ENCODE measurements at regions not wholly inside any gene's neighbourhood (a gene's known extent, or its start where the extent isn't known, plus 50 kb on each side); places are given as distances from the start of the nearest gene placed in this dataset.
"Not testable (repeated sequence)": the region's sequence is repeated elsewhere in the genome, so short reads cannot be mapped to it uniquely, and the experiment has no call there.

DNA sequence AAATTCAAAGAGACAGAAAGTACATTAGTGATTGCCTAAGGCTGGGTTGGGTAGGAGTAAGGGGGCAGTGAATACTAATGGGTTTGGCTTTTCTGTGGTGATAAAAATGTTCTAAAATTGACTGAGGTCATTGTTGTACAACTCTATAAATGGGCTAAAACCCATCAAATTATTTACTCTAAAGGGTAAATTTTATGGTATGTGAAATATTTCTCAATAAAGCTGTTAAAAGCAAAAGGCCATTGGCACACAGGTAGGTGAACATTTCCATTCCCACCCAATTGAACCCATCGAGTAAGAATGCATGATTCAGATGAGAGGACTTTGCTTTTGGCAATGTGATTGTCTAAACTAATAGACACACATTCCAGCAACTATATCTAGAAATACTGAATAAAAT, 579.4 kb downstream of the GATA3 start:
- no peak for DNase-seq

- DNase-seq = no peak
These were observed 581.9 kb downstream of the GATA3 start for GRCh38 chr10:8636371-8636770.

DNA sequence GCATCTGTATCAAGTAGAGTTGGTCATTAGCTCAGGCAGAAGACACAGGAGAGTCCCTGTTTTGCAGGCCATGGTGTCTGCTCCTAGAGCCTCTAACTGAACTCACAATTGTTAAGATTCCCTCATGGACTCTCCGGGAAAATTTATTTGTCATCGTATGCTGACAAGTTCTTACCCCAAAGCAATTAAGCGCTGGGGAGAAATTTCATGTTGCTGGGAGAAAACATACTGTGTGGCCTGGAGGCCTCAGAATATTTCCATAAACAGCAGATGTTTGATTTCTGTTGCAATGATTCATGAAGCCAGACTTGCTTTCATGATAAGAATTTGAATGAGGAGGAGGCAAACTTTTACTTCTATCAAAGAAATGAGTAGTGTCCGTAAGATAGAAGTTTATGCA, 583.2 kb downstream of the GATA3 start:
- DNase-seq = no peak

- no peak for DNase-seq
These were observed 583.7 kb downstream of the GATA3 start for GRCh38 chr10:8638088-8638672.

- no peak for DNase-seq
These were observed 585.1 kb downstream of the GATA3 start for GRCh38 chr10:8639486-8640185.

- DNase-seq = no peak
These were observed 585.8 kb downstream of the GATA3 start for GRCh38 chr10:8640301-8640700.

GRCh38 chr10:8640878-8641277, 586.4 kb downstream of the GATA3 start:
- no peak for DNase-seq

- DNase-seq = no peak
These were observed 601.8 kb downstream of the GATA3 start for GRCh38 chr10:8656261-8656660.

- DNase-seq = no peak
These were observed 605.5 kb downstream of the GATA3 start for GRCh38 chr10:8659982-8660381.

DNA sequence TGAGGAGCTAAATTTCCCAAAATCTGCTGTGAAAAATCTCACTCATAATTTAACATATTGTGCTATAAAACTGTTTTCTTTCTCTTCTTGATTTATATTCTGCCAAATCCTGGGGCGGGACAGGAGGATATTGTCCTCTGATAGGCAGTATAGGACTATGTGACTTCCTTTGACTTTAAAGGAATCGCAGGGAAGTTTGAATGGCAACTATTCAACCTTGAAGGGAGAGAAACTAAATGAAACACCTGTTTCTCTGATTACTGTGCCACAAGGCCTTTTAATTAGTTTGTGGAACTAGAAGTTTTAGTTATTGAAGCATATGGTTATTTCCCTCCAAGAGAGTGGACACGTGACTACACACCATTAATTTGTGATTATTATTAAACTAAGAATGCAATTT, 607.4 kb downstream of the GATA3 start:
- no peak for DNase-seq

GRCh38 chr10:8663131-8663530, 608.6 kb downstream of the GATA3 start:
- DNase-seq = no peak

DNA sequence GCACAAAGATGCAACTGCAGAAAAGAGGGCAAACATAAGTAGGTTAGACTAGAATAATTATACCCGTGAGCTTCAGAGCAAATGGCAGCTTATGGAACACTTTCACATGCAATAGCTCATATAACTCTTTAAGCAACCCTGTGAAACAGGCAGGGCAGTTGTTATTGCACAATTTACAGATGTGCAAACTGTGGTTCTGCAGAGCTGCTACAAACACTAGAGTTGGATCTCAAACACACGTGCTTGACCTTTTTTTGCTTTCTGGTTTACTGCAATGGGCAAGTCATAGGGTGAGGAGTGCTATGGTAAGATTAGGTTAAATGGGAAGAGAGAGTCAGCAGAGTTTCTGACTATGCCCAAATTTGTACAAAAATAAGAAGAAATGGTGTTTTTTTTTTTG, 610.8 kb downstream of the GATA3 start:
- DNase-seq = no peak

DNA sequence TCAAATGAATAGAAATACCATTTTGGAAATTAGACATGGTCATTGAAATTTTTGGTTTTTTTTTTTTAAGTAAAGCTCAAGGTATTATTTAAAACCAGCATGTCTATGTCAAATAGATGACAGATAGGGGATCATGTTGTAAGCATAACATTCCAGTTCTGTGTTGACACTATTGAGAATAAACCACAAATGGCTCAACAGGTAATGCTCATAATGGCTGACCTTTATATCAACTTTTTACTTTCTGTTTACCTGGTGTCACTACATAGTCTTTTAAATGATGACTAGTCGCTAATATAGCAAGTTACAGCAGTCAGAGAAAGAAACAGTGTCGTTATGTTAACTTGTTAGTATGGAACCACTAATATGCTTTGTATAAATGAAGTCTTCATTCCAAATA, 616.0 kb downstream of the GATA3 start:
- DNase-seq = no peak

- no peak for DNase-seq
These were observed 619.7 kb downstream of the GATA3 start for GRCh38 chr10:8674230-8674629.

DNA sequence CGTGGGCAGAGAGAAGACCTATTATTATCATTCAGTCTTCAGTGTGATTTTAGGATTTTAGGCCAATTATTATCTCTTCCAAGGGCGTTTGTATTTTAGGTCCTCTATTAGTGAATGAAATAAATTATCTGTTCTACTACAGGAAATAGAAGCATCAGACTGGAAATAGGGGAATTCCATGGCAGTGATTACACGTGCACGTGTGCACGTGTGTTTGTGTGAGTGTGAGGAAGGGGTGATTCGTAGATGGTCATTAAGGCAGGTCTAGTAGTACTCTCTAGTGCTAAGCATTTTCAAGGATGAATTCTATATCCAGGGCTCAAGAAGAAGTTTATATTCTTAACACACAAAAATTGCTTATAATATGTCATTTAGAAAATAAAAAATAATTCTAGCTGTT, 623.2 kb downstream of the GATA3 start:
- no peak for DNase-seq

- not testable (repeated sequence) for DNase-seq
These were observed 630.4 kb downstream of the GATA3 start for GRCh38 chr10:8684916-8685315.

- DNase-seq = no peak
These were observed 634.4 kb downstream of the GATA3 start for GRCh38 chr10:8688881-8689280.

DNA sequence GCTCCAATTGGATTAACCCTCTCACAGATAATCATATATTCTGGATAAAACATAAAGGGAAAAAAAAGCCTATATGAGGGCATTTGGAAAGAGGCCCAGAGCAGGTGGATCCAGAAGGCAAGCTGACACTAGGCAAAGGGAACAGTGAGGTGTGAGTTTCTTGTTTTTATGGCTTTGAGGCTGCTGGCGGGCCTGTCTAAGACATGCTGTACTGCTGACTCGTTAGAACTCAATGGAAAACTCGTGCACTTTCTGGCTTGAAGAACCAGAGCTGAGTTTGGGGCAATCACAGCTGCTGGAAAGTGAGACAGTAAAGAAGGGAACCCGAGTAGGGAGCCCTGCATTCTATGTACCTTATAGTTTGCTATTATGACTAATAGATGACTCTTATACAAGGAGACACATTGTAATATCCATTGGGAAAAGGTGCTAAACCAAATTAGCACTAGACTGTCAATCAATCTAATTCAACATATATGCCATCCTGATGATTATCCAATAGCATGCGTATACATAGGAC, 637.1 kb downstream of the GATA3 start:
- no peak for DNase-seq

DNA sequence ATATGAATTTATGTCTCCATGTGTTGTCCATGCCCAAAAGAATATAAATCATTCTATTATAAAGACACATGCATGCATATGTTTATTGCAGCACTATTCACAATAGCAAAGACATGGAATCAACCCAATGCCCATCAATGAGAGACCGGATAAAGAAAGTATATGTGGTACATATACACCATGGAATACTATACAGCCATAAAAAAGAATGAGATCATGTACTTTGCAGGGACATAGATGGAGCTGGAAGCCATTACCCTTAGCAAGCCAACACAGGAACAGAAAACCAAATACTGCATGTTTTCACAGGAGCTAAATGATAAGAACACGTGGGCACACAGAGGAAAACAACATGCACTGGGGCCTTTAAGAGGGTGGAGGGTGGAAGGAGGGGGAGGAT, 639.1 kb downstream of the GATA3 start:
- DNase-seq = not testable (repeated sequence)

DNA sequence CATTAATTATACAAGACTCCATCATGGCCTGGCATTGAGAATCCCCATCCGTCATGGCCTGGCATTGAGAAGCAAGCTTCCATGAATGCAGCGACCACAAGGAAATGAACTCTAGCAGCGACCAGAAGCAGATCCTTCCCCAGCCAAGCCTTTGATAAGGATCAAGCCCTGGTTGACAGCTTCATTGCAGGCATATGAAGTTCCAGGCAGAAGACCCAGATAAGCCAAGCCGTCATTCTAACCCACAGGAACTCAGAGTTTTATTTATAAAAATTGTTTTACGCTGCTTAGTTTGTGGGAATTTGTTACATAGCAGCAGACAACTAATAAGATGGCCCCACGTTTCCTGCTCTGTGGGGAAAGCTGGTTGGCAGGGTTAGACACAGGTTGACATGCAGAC, 642.3 kb downstream of the GATA3 start:
- no peak for DNase-seq

DNA sequence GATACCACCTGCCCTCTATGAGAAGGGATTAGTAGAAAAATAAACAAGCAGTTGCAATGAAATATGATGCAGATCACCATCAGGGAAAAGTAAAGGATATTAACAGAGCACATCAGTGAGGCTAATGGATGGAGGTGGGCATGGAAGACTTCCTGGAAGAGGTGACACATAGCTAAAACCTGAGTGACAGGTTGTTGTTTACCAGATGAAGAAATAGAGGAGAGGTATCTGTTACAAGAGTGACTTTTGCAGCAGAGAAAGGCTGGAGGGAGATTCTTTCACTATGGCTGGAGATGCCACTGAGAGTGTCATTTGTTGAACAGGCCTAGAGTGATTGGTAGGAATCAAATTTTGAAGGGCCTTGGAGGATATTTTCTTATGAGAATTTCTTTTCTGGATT, 646.2 kb downstream of the GATA3 start:
- DNase-seq = no peak

GRCh38 chr10:8702181-8702580, 647.7 kb downstream of the GATA3 start:
- no peak for DNase-seq

DNA sequence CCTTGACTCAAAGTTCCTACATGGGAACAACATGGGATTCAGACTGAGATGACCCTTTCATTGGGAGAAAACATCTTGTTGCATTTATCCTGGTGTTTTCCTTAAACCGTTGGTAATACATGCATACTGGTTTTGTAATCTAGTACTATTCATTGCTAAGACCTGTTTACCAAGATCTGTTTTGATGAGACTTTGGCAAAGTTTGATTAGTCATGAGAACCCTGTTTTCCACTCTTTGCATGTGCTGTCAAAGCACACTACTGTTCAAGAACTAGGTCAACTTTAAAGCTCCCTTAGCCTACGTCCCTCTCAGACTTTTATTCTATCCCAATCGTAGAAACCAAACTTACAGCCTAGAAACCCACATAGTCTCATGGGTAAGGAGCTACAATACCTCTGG, 650.9 kb downstream of the GATA3 start:
- no peak for DNase-seq

- no peak for DNase-seq
These were observed 658.2 kb downstream of the GATA3 start for GRCh38 chr10:8712656-8713055.

GRCh38 chr10:8719971-8720370, 665.5 kb downstream of the GATA3 start:
- no peak for DNase-seq

Measured in T-helper 2 cell (primary cell).